Activated CD4-positive, alpha-beta T cell treated with anti-CD3 and anti-CD28 coated beads, Interleukin-10, Interleukin-2, amounts not matched to agents 100 ng/mL and 50 ng/mL, durations not matched to agents 16 hours and 8 hours (primary cell): ENCODE measurements at regions not wholly inside any gene's neighbourhood (a gene's known extent, or its start where the extent isn't known, plus 50 kb on each side); places are given as distances from the start of the nearest gene placed in this dataset.
"Not testable (repeated sequence)": the region's sequence is repeated elsewhere in the genome, so short reads cannot be mapped to it uniquely, and the experiment has no call there.

Experiments used
- DNase-seq: peaks from one replicate; pipeline ENCODE4 v3.0.0-alpha.2; 2020

GRCh38 chr18:76307293-76307690, 187.8 kb downstream of the ZNF516 start:
- no peak for DNase-seq

- no peak for DNase-seq
These were observed 188.3 kb downstream of the ZNF516 start for GRCh38 chr18:76306685-76307292.

GRCh38 chr18:76285866-76286265, 209.2 kb downstream of the ZNF516 start:
- DNase-seq, result no peak

- DNase-seq, result no peak
These were observed 213.5 kb downstream of the ZNF516 start for GRCh38 chr18:76281565-76281964.

GRCh38 chr18:76277801-76278200, 217.2 kb downstream of the ZNF516 start:
- DNase-seq, result no peak

- no peak for DNase-seq
These were observed 219.2 kb downstream of the ZNF516 start for GRCh38 chr18:76275727-76276313.

GRCh38 chr18:76274468-76275289, 220.4 kb downstream of the ZNF516 start:
- peak; percentile 9 for DNase-seq

GRCh38 chr18:76273956-76274355, 221.1 kb downstream of the ZNF516 start:
- DNase-seq, result no peak

- no peak for DNase-seq
These were observed 222.0 kb downstream of the ZNF516 start for GRCh38 chr18:76273036-76273545.

- not testable (repeated sequence) for DNase-seq
These were observed 227.6 kb downstream of the ZNF516 start for GRCh38 chr18:76267423-76267822.

GRCh38 chr18:76266236-76266991, 228.6 kb downstream of the ZNF516 start:
- DNase-seq, result no peak

GRCh38 chr18:76265497-76266235, 229.4 kb downstream of the ZNF516 start:
- no peak for DNase-seq

- no peak for DNase-seq
These were observed 230.2 kb downstream of the ZNF516 start for GRCh38 chr18:76264876-76265250.

- DNase-seq, result no peak
These were observed 230.7 kb downstream of the ZNF516 start for GRCh38 chr18:76264198-76264875.

- no peak for DNase-seq
These were observed 231.7 kb downstream of the ZNF516 start for GRCh38 chr18:76263046-76264005.

GRCh38 chr18:76260941-76261472, 234.0 kb downstream of the ZNF516 start:
- no peak for DNase-seq

GRCh38 chr18:76259711-76260110, 235.3 kb downstream of the ZNF516 start:
- DNase-seq, result no peak

GRCh38 chr18:76259096-76259495, 235.9 kb downstream of the ZNF516 start:
- DNase-seq, result no peak

- DNase-seq, result no peak
These were observed 236.8 kb downstream of the ZNF516 start for GRCh38 chr18:76258209-76258608.

- no peak for DNase-seq
These were observed 239.9 kb downstream of the ZNF516 start for GRCh38 chr18:76255070-76255683.
